Fibroblast of the conjunctiva (primary cell): ENCODE measurements at regions not wholly inside any gene's neighbourhood (a gene's known extent, or its start where the extent isn't known, plus 50 kb on each side); places are given as distances from the start of the nearest gene placed in this dataset.

Experiments
- DNase-seq: peaks from one replicate; pipeline ENCODE4 v3.0.0-alpha.2; 2010; ENCODE audit warnings: low read depth

DNA sequence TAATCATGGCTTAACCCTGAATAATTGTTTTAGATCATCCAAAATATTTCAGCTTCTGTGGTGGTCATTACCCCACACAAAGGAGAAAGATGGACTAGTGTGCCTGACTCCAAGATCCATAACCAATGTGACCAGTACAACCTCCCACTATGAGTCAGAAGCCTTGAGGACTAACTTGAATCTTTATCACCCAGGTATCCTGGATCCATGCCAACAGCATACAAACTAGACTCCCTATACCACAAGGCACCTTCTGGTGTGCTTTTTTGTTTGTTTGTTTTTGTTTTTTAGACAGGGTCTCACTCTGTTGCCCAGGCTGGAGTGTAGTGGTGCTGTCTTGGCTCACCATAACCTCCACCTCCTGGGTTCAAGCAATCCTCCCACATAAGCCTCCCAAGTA, 317.7 kb downstream of the VPS13C start:
- no peak for DNase-seq

DNA sequence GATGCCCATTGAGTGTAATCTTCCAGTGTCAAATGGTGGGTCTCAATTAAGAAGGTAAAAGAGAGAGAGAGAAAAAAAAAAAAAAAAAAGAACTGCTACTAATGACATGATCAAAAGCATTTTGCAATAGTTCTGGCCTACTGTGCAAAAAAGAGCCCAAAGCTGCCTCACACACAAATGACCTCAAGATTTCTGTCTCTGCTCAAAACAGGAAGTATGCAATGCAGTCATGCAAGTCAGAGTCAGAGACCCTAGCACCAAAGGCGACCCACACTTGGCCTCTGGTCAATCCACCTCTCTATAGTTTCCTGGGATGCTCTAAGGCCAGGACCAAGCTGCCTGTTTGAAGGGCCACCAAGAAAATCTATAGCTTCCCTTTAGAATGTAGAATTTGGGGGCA, 323.5 kb downstream of the VPS13C start:
- DNase-seq: no peak

DNA sequence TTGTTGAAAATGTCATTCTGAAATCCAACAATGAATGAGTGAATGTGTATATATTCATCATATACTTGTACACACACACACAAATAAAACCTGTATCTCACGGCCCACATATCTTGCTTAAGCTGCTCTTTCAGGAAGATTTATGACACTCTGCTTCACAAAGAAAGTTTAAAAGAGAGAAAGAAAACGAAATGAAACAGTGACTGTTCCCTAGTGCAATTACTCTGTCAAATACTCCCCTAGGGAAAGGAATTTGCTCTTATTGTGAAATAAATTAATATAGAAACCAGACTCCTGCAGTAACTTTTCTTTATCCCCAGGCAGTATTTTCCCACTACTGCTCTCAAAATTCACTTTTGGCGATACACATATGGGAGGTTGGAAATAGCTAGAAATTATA, 329.1 kb downstream of the VPS13C start:
- no peak for DNase-seq

DNA sequence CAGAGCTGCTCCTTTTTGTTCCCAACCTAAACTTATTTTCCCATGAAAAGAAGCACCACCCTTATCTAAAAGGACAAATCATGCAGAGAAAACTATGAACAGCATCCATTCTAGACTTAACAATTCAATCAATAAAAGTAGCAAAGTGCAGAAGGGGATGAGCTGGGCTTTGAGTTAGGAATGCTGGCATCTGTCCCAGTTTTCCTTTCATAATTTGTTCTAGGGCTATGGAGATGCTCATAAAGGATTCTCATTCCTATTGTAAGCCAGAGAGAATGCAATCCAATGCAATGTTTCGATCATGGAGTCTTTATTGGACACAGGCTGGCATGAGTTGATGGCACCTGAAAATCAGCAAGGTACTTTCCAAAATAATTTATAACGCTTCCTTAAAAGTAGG, 330.6 kb downstream of the VPS13C start:
- no peak for DNase-seq

DNA sequence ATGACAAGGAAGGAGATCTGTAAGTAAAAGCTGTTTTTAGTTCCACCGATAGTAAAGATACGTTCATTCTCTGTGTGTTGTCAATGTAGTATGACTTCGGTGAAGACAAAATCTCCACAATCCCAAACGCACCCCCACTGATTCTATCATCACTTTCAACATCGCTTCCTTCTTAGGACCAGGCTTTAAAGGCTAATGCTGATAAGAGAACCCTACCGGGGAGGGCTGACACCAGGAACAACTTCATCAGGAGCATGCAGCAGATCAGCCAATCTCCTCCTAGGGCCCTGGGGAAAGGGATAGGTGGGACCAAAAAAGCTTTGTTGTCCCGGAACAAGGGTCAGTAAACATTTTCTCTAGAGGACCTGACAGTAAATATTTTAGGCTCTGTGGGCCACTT, 334.1 kb downstream of the VPS13C start:
- no peak for DNase-seq

DNA sequence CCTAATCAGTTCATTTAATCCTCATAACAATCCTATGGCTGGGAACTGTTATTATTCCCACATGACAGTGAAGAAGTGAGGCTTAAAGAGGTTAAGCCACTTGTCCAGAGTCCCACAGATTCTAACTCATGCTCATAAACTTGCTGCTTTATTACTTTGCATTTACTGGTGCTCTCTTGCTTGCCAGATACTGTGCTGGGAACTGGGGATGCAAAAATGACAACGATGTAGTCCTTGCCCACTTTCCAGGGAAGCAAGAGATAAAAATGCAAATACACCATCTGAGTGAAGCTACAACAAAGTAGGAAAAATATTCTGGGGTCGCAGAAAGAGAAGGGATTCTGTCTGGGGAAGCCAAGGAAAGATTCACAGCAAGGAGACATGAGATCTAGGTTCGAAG, 335.0 kb downstream of the VPS13C start:
- DNase-seq: no peak

DNA sequence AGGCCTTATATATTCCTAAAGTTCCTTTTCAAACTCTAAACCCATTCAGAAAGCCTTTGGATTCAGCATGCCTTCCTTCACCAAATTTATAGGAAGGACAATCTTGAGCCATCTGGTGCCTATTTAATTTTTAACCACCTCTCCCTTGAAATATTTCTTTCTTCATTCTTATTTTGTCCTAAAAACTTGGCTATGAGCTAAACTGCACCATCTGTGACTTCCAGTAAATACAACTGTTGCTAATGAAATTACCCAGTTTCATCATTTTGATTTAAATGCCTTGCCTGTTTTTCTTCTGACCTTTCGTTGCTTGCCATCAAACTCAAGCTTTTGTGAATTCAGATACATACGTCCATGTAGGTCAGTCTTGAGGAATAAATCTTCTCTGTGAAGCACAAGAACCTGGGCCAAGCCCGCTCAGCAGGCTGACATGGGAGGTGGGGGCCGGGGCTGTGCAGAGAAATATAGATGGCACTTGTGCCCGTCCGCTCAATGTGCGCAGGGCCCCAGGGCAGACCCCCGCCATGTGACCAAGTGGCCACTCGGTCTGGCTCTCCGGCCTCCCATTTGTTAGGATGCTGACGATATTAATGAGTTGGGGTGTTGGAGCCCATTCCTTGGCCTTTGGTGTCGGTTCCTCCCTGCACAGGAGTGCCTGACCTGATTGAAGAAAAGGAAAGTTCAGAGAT, 335.9 kb downstream of the VPS13C start:
- no peak for DNase-seq

DNA sequence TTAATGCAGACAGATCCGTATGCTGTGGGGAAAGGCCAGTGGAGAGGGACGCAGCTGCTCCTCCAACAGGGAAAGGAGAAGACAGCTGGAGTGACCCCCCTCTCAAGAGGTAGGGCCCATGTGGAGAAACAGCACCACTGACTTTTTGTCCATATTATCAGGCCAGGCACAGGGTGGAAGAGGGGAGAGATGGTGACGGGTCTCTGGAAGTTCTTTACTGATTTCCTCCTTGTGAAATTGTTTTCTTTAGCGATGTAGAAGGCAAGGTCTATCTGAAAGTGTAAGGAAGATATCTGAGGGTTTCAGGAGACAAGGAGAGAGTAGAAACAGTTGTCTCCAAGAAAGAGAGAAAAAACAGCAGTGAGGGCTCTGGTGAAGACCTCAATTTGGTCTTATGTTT, 338.8 kb downstream of the VPS13C start:
- no peak for DNase-seq

DNA sequence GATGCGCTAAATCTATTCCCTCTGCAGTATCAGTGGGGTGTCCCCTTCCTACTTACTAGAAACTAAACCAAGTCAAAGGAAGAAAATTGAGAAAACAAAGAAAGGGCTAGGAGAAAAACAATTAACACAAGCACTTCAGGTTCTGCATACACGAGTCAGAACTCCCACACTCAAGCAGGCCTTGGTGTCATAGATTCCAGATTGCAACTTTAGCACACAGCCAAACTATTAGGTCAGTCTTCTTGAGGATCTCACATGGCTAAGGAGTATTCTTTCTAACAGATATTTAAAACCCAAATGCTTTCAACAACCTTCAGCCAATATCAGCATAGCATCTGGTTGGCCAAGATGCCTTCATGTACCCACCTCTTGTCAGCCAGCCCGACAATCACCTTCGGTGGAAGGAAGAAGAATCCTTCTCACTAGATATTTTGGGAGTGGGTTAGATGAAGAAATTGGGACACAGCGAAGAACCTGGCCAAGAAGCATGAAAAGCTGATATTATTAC, 340.0 kb downstream of the VPS13C start:
- no peak for DNase-seq

DNA sequence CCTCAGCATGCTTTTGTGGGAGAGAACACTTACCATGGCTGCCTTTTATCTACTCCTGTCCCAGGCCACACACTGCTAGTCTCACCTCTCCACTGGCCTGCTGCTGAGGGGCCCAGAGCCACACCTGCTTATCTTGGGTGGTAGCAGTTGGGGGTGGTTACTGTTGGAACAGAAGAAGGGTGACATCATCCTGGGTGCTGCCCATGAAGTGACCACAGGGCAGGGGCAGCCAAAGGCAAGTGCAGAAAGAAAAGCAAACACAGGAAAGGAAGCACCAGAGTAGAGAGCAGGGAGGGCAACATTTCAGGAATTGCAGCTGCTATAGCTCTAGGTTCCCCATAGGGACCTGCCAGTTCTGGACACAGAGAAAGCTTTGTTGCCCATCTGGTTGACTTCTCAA, 345.2 kb downstream of the VPS13C start:
- DNase-seq: no peak

DNA sequence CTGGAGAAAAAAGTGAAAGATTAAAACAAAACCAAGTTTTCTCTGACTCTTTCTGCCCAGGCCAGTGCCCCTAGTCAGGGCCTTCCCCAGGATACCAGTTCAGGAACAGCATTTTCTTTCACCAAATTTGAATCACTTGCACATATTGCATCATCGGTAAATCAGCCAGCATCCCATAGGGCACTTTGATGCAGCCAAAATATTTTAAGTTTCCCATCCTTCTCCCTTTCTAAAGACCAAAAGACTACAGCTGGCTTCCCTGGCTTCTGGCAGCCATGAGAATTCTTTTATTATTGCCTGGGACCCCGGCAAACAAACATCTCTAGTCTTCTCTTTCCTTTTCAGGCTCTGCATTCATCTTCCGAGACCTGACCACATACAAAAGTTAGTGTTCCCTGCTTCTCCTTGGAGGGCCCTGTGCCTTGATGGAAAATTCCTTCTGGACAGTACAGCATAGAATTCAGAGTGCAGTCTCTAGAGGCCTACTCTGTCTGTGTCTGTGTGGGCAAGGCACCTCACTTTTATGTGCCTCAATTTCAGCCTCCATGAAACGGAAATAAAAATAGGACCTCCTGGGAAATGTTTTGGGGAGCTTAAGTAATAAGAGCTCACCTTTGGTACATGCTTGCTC, 348.0 kb downstream of the VPS13C start:
- DNase-seq: no peak

DNA sequence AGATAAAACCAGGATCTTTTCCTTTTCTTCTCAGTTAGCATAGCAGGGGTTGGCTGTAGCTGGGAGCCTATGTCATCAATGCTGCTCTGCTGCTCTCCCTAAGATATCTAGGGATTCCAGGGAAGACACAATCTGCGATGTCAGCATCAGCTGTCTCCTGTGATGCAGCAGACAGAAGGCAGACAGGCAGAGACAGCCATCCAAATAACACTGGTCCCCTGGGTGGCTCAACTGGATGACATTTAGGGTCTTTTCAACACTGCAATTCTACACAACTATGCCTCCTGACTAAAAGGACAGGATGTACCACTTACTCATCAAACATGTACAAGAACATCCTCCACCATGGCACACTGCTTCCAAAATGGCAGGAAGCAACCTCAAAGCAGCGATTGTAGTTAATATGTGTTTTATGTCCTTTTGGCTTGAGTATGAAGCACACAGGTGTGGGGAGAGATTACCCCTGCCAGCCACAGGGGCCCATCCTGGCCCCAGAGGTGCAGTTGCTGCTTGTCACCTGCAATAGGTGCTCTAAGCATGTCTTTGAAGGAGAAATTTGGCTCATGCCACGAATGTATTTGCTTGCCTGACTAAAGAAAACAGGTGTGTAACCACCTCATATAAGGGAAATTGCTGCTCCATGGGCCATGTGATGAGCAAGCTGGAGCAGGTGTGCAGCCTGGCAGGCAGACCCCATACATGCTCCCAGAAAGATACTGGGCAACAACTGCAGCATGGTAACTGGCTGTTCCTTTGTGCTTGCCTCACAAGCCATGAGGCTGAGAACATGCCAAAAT, 357.8 kb downstream of the VPS13C start:
- DNase-seq: no peak

DNA sequence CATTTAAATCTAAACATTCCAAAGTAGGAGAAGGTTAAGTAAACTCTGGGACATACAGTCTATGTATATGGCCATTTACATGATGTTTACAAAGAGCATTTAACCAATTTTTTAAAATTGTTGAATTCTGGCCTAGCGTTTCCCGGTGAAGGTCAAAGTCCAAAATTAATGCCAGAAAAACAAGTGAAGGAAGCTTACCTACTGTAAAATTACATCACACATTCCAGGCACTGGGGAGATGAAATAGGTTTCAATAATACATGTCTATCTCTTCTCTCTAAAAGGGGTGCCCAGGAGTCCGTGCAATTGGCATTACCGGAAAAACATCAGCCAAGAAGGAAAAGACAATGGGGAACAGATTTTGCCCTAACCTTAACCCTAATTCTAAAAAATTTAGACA, 358.8 kb downstream of the VPS13C start:
- no peak for DNase-seq

DNA sequence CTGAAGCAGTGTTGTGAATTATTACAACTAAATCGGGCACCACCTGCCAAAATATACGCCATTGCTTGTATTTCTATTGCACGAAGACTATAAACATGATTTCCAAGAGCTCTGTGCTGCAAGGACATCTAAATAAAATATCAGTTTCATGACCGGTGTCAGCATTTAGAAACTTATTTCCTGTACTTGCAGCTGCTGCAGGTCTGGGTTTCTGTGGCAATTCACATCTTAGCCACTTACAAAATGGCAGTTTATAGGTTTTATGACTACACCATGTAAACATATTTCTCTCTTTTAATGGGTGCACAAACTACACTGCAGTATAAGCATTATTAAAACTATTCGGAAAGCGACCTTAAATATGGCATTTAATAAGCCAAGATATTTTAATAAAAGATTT, 359.4 kb downstream of the VPS13C start:
- no peak for DNase-seq

DNA sequence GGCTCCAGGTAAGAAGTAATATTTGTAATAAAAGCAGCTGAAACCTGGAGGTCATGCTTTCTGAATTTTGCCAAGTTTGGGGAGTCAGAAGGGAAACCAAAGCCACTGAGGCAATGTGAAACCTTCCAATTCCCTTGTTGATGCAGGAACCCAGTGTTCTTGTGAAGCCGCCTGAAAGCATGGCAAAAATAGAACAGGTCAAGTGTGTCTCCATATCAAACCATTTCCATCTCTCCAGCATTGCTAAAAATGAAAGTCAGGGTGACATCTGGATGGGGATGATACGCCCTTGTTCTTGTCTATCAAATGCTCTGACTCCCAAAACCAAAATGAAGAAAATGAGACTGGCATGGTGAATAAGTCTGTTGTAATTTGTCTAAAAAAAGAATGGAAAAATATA, 362.5 kb downstream of the VPS13C start:
- no peak for DNase-seq

DNA sequence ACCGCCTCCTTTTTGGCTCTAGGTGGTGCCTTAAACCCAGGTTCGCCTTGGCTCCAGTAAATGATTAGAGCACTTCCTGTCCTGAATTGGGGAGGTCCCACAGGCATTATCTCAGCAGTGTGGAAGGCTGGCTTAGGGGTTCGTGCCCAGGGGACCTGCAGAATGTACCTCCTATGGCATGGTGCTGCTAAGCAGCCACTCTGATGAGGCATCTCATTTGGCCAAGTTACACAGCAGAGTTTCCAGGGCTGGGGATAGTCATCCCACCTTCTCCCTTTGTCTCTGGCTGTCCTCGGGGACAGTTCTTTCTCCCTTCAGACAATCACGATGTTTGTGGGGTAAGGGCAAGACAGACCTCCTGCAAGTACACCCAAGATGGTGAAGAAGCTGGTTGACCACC, 371.2 kb downstream of the VPS13C start:
- no peak for DNase-seq

DNA sequence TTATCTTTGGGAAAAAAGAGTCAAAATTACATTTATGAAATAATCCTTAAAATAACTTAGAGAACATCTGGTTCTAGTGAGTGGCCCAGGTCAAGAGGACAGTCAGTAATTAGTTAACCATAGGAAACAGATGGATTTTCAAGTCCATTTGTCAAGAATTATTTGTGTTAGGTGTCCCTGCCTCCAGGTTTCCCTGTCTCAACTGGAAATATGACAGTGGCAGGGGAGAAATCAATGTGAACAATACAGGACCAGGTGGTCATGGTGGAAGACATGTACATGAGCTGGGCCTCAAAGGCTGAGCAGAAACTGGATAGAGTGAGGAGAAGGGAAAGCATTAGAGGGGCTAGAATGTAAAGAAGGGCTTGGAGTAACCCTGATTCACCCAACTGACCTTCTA, 372.6 kb downstream of the VPS13C start:
- DNase-seq: no peak

DNA sequence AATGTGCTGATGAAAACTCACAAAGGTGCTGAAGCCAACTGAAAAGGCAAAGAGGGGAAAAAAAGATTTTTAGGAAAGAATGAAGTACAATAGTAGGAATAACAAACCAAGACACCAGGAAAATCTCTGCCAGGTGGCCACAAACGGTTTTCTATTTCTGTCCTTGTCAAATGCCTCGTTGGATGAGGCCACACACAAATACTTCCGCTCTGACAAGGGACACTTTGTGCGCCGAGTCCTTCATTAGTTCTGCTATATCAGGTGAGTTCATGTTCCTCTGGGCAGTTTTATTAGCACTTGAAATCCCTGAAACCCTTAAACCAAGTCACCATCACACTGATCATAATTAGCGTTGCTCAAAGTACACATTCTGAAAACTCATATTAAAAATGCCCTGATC, 373.1 kb downstream of the VPS13C start:
- no peak for DNase-seq

DNA sequence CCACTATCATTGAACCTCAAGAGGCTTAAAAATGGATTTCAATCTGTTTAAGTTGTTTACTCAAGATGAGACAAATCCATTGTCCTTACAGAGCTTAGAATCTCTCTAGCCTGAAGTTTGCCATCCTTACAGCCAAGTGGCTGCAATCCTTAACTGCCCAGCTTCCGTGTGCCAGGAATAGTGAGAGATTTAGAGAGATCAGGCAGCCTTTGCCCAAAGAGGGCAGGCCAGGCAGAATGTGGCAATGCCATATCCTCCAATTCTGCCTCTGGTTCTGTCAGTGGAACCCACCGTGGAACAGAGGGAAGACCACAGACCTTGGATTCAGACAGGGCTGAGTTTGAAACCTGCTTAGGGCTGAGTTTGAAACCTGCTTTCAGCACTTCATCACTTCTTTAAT, 374.3 kb downstream of the VPS13C start:
- DNase-seq: no peak

DNA sequence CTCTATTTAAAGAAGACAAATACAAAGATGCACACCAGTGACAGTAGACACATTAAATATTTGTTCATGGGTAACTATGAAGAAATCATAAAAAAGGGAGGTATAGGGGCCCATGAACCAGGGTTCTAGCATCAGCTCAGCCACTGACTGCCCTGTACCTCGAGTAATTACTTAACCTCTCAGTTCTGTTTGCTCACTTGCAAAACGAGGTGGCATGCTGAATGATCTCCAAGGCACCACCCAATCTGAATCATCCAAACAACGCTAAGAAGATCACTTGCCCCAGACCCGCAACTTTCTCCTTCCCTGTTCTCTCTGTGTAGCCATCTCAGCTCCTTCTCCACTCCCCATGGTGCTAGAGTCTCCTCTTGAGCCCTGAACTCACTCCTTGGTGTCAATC, 374.7 kb downstream of the VPS13C start:
- DNase-seq: no peak

DNA sequence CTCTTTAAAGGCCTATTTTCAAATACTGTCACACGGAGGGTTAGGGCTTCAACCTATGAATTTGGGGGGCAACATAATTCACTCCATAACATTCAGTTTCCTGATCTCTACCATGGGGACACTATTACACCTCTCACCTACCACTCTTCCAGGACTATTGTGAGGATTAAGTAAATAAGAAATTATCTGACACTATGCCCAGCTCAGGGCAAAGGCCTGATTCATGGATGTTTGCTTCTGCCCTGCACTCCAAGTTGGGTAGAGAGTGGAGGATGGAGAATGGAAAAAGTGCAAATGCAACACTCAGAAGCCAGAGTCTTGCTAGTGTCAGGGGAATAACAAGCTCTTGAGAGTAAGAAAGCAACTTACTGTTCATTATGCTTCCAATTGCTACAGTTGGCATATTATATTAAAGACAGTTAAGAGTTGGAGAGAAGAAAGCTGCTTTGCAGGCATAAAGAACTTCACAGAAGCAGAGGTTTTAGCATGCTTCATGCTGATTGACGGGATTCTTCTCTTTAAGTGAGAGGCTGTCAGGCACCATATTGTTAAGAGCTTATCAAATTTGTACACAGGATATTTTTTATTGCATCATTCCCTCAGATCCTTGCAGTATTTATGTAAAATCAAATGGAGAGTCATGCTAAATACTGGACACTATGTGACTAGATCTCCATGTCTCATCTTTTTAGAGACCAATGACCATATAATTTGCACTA, 375.3 kb downstream of the VPS13C start:
- no peak for DNase-seq

DNA sequence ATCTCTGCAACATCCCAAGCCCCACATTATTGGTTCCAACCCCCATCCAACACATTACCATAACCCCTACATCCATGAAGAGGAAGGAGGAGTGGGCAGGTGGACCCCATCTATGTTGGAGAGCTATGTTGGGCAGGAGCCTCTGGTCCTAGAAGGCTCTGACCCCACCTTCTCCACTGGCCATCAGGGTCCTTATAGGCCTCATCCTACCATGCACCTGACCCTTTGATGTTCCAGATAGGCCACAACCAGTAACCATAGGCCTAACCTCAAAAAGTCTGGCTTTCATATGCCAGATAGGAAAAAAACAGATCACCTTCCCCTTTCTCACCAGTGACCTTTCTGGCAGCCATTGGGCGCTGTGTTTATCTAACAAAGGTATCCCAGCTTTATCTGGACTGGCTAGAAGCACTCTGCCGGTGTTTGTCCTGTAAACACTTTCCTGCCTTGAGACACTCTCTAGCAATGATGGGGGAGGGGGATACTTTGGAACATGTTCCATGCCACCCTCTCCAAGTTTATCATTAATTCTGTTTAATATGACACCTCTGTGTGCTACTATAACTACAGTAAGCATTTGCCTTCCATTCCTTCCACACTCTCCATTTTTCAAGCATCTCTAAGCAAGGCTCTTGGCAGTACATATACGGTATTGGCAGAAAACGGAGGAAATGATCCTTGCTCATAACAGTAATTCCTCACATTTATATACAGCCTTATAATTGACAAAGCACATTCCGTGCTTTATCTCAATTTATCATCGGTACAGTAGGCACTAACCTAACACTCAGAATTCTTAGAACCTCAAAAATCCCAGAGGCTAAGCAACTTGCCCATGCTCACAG, 377.1 kb downstream of the VPS13C start:
- DNase-seq: no peak
